NT2/D1 (cell line): ENCODE measurements at regions not wholly inside any gene's neighbourhood (a gene's known extent, or its start where the extent isn't known, plus 50 kb on each side); places are given as distances from the start of the nearest gene placed in this dataset.

Source experiments
- SUZ12 ChIP-seq: IDR thresholded peaks from 2 replicates; pipeline ENCODE4 v1.6.1; 2011; ENCODE audit not compliant: insufficient read length, insufficient read depth; ENCODE audit errors: extremely low read depth
- YY1 ChIP-seq: IDR thresholded peaks from 2 replicates; pipeline ENCODE4 v1.6.1; 2011; ENCODE audit not compliant: insufficient read length, insufficient read depth
- ZNF274 ChIP-seq: IDR thresholded peaks from 2 replicates; pipeline ENCODE4 v1.6.1; 2011; ENCODE audit warnings: mild to moderate bottlenecking, low read depth, low read length

DNA sequence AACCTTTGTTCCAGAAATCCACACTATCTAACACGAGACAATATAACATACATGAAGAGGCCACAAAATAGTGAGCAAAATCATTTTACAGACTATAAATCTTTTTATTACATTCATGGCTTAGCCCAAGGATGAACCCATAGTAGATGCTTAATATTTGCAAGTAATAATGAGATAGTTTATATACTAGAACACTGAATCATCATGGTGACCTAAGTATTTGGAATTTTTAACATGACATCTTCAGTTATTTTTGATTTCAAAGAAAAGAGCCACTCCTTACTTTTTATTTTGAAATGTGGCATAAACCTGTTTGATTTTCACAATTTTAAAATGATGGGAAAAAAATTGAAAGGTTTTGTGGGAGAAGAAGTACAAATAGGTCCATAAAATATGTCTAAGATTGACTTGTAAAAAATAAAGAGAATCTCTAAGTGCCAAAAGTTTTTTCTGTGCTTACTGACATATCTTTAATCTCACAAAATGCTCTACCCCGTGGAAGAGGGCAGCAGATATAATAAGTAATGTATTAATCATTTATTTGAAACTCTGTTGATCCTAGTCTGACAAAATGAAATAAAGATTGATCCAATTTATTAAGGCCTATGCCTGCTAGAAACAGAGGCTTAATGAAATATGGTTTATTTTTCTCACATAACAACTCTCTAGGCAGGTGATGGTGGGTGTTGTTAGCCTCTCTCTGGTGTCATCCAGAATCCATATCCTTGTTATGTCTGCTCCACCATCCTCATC is 224.5 kb upstream of the CENPE start:
- TF ChIP-seq ZNF274 (no peak), YY1 (no peak), SUZ12 (no peak)
